Caco-2 (cell line): ENCODE measurements at regions not wholly inside any gene's neighbourhood (a gene's known extent, or its start where the extent isn't known, plus 50 kb on each side); places are given as distances from the start of the nearest gene placed in this dataset.

Experiments
- BruUV-seq: library from RNA; stranded (reverse); fragments of 400-500 nt; replicated peaks from 2 replicates; lab custom pipeline; 2021; lab: Mats Ljungman, UMichigan
- CTCF ChIA-PET: fragments of 300-600 bp; sonication (Branson Sonifier 250); formaldehyde crosslinking; loops from one replicate; lab custom pipeline; 2022; ENCODE audit warnings: antibody characterized with exemption; lab: Charles Lee
- POLR2A ChIA-PET: fragments of 300-600 bp; sonication (Branson Sonifier 250); formaldehyde crosslinking; loops from one replicate; lab custom pipeline; 2022; ENCODE audit warnings: antibody characterized with exemption; lab: Charles Lee
- DNase-seq, 2 experiments: peaks; one replicate each; pipeline versions ENCODE4 v3.0.0 to v3.0.0-alpha.2; 2020 to 2022
- H3K27me3 ChIP-seq: replicated peaks from 2 replicates; pipeline ENCODE4 v1.6.0; 2011; ENCODE audit warnings: low read length; ENCODE audit not compliant: control insufficient read depth, insufficient read depth
- H3K36me3 ChIP-seq: 2 replicates; pipeline ENCODE4 v1.5.1; 2011; ENCODE audit warnings: low read length; ENCODE audit not compliant: control insufficient read depth, insufficient read depth
- H3K4me1 ChIP-seq: fragments of 250-450 bp; sonication (Bioruptor Pico); 2 replicates; pipeline ENCODE4 v1.5.1; 2020; ENCODE audit warnings: mild to moderate bottlenecking
- H3K4me3 ChIP-seq: 2 replicates; pipeline ENCODE4 v1.5.1; 2011; ENCODE audit warnings: low read depth, mild to moderate bottlenecking, control low read depth, low read length
- H3K9me3 ChIP-seq: fragments of 250-450 bp; sonication (Bioruptor Pico); 2 replicates; pipeline ENCODE4 v1.5.1; 2020; ENCODE audit warnings: mild to moderate bottlenecking, moderate library complexity
- H3K27ac Mint-ChIP-seq: one replicate; pipeline ENCODE4 v1.8.0; 2022; ENCODE audit warnings: mixed read lengths; ENCODE audit not compliant: unreplicated experiment
- H3K27me3 Mint-ChIP-seq: one replicate; pipeline ENCODE4 v1.8.0; 2022; ENCODE audit warnings: mixed read lengths; ENCODE audit not compliant: insufficient read depth, unreplicated experiment
- H3K36me3 Mint-ChIP-seq: one replicate; pipeline ENCODE4 v1.8.0; 2022; ENCODE audit warnings: mild to moderate bottlenecking, mixed read lengths; ENCODE audit not compliant: insufficient read depth, unreplicated experiment
- H3K4me1 Mint-ChIP-seq: one replicate; pipeline ENCODE4 v1.8.0; 2022; ENCODE audit warnings: low read depth, mixed read lengths; ENCODE audit not compliant: unreplicated experiment
- H3K4me3 Mint-ChIP-seq: one replicate; pipeline ENCODE4 v1.8.0; 2022; ENCODE audit warnings: mild to moderate bottlenecking, moderate library complexity, mixed read lengths; ENCODE audit not compliant: unreplicated experiment
- H3K9me3 Mint-ChIP-seq: one replicate; pipeline ENCODE4 v1.8.0; 2022; ENCODE audit warnings: mixed read lengths; ENCODE audit not compliant: unreplicated experiment
- intact Hi-C: fragments of 100-400 bp; cut with micrococcal nuclease; formaldehyde crosslinking; loops from one replicate; pipeline ENCODE4 v1.10.0; 2022; ENCODE audit not compliant: unreplicated experiment
- TF ChIP-seq, protein P1 (sequence below), 2 experiments: fragments of 200-600 bp in 1 of 2; IDR thresholded peaks; 1 replicate in 1 of 2; 2 replicates in 1 of 2; pipeline versions ENCODE4 v1.5.1 to v1.8.0; 2011 to 2022; ENCODE audit warnings: antibody characterized with exemption in 1 of 2, control low read depth in 1 of 2, inconsistent platforms in 1 of 2, low read depth in 1 of 2, low read length in 1 of 2, mild to moderate bottlenecking in 1 of 2, moderate library complexity in 1 of 2; ENCODE audit not compliant: insufficient read depth in 1 of 2, severe bottlenecking in 1 of 2, unreplicated experiment in 1 of 2

DNA sequence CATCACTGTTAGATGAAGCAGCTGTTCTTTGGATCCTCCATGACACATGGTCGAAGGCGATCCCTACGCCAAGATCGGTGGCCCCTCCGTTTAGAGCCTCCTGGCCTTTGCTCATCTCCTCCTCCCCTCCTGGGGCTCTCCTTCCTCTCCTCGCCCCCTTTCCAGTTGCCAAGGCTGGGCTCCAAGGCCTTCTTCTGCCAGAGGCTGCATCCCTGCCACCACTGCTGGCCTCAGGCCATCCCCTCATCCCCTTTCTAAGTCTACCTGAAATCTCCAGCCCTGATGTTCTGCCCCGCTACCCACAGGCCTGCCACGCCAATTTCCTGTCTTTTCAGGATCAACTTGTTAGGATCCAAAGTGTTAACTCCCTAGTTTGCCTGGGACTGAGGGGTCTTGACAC, 265.1 kb upstream of the ZMIZ1 start:
- H3K9me3 Mint-ChIP-seq = no peaks in the 10 kb centered on the region
- ChIA-PET POLR2A (no interaction called here), CTCF (no interaction called here)
- no peak for DNase-seq
- no peaks in the 10 kb centered on the region for H3K36me3 ChIP-seq
- no peaks in the 10 kb centered on the region for H3K36me3 Mint-ChIP-seq
- H3K27me3 Mint-ChIP-seq = no peaks in the 10 kb centered on the region
- H3K4me1 ChIP-seq = peaks cover 16% of the 10 kb centered on the region
- TF ChIP-seq, protein P1, sequence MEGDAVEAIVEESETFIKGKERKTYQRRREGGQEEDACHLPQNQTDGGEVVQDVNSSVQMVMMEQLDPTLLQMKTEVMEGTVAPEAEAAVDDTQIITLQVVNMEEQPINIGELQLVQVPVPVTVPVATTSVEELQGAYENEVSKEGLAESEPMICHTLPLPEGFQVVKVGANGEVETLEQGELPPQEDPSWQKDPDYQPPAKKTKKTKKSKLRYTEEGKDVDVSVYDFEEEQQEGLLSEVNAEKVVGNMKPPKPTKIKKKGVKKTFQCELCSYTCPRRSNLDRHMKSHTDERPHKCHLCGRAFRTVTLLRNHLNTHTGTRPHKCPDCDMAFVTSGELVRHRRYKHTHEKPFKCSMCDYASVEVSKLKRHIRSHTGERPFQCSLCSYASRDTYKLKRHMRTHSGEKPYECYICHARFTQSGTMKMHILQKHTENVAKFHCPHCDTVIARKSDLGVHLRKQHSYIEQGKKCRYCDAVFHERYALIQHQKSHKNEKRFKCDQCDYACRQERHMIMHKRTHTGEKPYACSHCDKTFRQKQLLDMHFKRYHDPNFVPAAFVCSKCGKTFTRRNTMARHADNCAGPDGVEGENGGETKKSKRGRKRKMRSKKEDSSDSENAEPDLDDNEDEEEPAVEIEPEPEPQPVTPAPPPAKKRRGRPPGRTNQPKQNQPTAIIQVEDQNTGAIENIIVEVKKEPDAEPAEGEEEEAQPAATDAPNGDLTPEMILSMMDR (IDR thresholded peaks at IDR 0.05; ENCODE audit: insufficient read depth in 1 of 2, low read depth in 1 of 2, low read length in 1 of 2, severe bottlenecking in 1 of 2, unreplicated experiment in 1 of 2) = no peak
- H3K4me1 Mint-ChIP-seq = peaks cover 19% of the 10 kb centered on the region
- no peaks in the 10 kb centered on the region for H3K27me3 ChIP-seq
- H3K4me3 Mint-ChIP-seq = no peak overlapping the region
- BruUV-seq = no TSS peak
- no peaks in the 10 kb centered on the region for H3K9me3 ChIP-seq
- peak overlapping the region; percentile 84 for H3K27ac Mint-ChIP-seq
- intact Hi-C loops = no loop called here
- H3K4me3 ChIP-seq = no peak overlapping the region

DNA sequence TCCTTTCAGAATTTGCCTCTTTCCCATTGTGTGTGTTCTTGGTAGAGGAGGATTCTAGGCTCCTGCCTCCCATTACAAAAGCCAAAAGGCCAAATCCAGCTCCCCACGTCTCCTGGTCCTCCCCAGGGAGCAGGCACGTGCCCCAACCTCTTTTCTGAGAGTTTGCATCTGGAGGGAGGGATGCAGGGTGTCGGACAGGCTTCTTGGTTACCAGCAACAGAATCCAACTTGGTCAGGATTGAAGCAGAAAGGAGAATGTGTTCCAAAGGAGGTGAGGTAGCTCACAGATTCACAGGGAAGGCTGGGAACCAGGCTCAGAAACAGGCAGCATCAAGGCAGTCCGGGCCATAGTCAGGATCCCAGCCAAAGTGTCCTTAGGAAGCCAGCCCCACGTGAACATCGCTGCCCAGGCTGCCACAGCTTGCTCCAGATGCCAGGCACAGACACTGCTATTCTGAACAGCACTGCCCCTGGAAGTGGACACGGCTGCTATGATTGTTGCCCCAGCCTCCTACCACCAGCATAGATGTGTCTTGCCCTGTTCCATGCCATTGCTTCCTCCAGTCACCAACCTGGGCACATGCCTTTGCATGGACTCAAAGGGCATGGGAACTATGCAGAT, 264.2 kb upstream of the ZMIZ1 start:
- Mint-ChIP-seq H3K4me3 (no peak overlapping the region), H3K27ac (peak overlapping the region; percentile 84), H3K36me3 (no peaks in the 10 kb centered on the region), H3K4me1 (peaks cover 19% of the 10 kb centered on the region), H3K9me3 (no peaks in the 10 kb centered on the region), H3K27me3 (no peaks in the 10 kb centered on the region)
- DNase-seq = no peak
- Histone ChIP-seq H3K9me3 (no peaks in the 10 kb centered on the region), H3K4me3 (no peak overlapping the region), H3K4me1 (peaks cover 16% of the 10 kb centered on the region), H3K27me3 (no peaks in the 10 kb centered on the region), H3K36me3 (no peaks in the 10 kb centered on the region)
- POLR2A ChIA-PET = no interaction called here
- TF ChIP-seq, protein P1 (IDR thresholded peaks at IDR 0.05; ENCODE audit: insufficient read depth in 1 of 2, low read depth in 1 of 2, low read length in 1 of 2, severe bottlenecking in 1 of 2, unreplicated experiment in 1 of 2) = no peak
- CTCF ChIA-PET = interaction anchor here (1.2 kb wide), 1 partner anchor 391 kb away, joined by 4 read pairs; no protein-coding TSS in a partner anchor
- no TSS peak for BruUV-seq
- intact Hi-C loops = loop anchor here (5.0 kb wide), 1 partner anchor 263 kb away; the partner anchor contains the start of gene ZMIZ1

GRCh38 chr10:78805176-78805575, 263.6 kb upstream of the ZMIZ1 start:
- H3K36me3 ChIP-seq = no peaks in the 10 kb centered on the region
- no peak overlapping the region for H3K4me3 ChIP-seq
- Mint-ChIP-seq H3K4me3 (no peak overlapping the region), H3K36me3 (no peaks in the 10 kb centered on the region), H3K4me1 (peaks cover 19% of the 10 kb centered on the region), H3K9me3 (no peaks in the 10 kb centered on the region), H3K27ac (peak overlapping the region; percentile 84), H3K27me3 (no peaks in the 10 kb centered on the region)
- no peaks in the 10 kb centered on the region for H3K9me3 ChIP-seq
- ChIA-PET CTCF (interaction anchor here (0.6 to 1.2 kb wide), 3 partner anchors 30 to 593 kb away, joined by 3 to 4 read pairs (median 3); no protein-coding TSS in a partner anchor), POLR2A (no interaction called here)
- H3K4me1 ChIP-seq = peaks cover 16% of the 10 kb centered on the region
- intact Hi-C loops = loop anchor here (5.0 kb wide), 1 partner anchor 262 kb away; the partner anchor contains the start of gene ZMIZ1
- DNase-seq = peak; percentile 69 to 75
- TF ChIP-seq, protein P1 (IDR thresholded peaks at IDR 0.05; ENCODE audit: insufficient read depth in 1 of 2, low read depth in 1 of 2, low read length in 1 of 2, severe bottlenecking in 1 of 2, unreplicated experiment in 1 of 2) = no peak
- no TSS peak for BruUV-seq
- no peaks in the 10 kb centered on the region for H3K27me3 ChIP-seq
